GM12878 (cell line): ENCODE measurements at regions not wholly inside any gene's neighbourhood (a gene's known extent, or its start where the extent isn't known, plus 50 kb on each side); places are given as distances from the start of the nearest gene placed in this dataset.

Experiments used
- ATAC-seq: fragments of 200-7000 bp; cut with Tn5 transposase; 3 replicates; pipeline ENCODE4 v1.9.1; 2020; ENCODE audit warnings: mild to moderate bottlenecking, moderate library complexity
- BruUV-seq: library from RNA; stranded (reverse); fragments of 400-500 nt; replicated peaks from 2 replicates; lab custom pipeline; 2021; lab: Mats Ljungman, UMichigan
- CTCF ChIA-PET: fragments of 300-600 bp; sonication (Branson Sonifier 250); formaldehyde crosslinking; extraction: SDS; loops from one replicate; lab custom pipeline; 2021; ENCODE audit warnings: inconsistent platforms; lab: Yijun Ruan, JAX
- POLR2A ChIA-PET: fragments of 350-600 bp; formaldehyde crosslinking; extraction: SDS; loops from one replicate; lab custom pipeline; 2021; ENCODE audit warnings: inconsistent platforms; lab: Charles Lee
- RAD21 ChIA-PET: fragments of 300-600 bp; sonication (Branson Sonifier 250); formaldehyde crosslinking; loops from one replicate; lab custom pipeline; 2023; ENCODE audit warnings: antibody characterized with exemption; ENCODE audit not compliant: unreplicated experiment; lab: Charles Lee
- SMC1A ChIA-PET: fragments of 300-600 bp; sonication (Branson Sonifier 250); formaldehyde crosslinking; loops from one replicate; lab custom pipeline; 2023; ENCODE audit not compliant: unreplicated experiment, uncharacterized antibody; lab: Charles Lee
- DNase-seq: peaks from one replicate; pipeline ENCODE4 v3.0.0-alpha.2; 2011; ENCODE audit warnings: low read depth, low spot score
- FAIRE-seq: peaks from 3 replicates; lab custom pipeline; 2011; peaks lifted over from hg19 to GRCh38; lab: Jason Lieb, UNC
- H2AFZ ChIP-seq: 2 replicates; pipeline ENCODE4 v1.6.0; 2011; ENCODE audit warnings: low read depth, low read length, control low read depth; ENCODE audit not compliant: control insufficient read depth
- H3K27ac ChIP-seq: 2 replicates; pipeline ENCODE4 v1.5.1; 2011; ENCODE audit warnings: control low read depth; ENCODE audit not compliant: control insufficient read depth, insufficient read depth
- H3K27me3 ChIP-seq, 2 experiments: replicated peaks in 1 of 2; 2 replicates each; pipeline versions ENCODE4 v1.6.0 to v1.6.1; 2011; ENCODE audit warnings: low read length in 1 of 2; ENCODE audit not compliant: control insufficient read depth in 2 of 2, insufficient read depth in 2 of 2
- H3K36me3 ChIP-seq, 2 experiments: 2 replicates each; pipeline ENCODE4 v1.5.1; 2011; ENCODE audit warnings: low read length in 1 of 2; ENCODE audit not compliant: control insufficient read depth in 2 of 2, insufficient read depth in 2 of 2
- H3K4me1 ChIP-seq: 2 replicates; pipeline ENCODE4 v1.6.1; 2011; ENCODE audit warnings: mild to moderate bottlenecking, low read length, moderate library complexity, mixed read lengths; ENCODE audit not compliant: control insufficient read depth, insufficient read depth
- H3K4me2 ChIP-seq: 2 replicates; pipeline ENCODE4 v1.6.0; 2011; ENCODE audit warnings: control low read depth; ENCODE audit not compliant: control insufficient read depth, insufficient read depth
- H3K4me3 ChIP-seq: fragments of 200-600 bp; sonication (generic); 2 replicates; pipeline ENCODE4 v1.5.1; 2016
- H3K79me2 ChIP-seq: 2 replicates; pipeline ENCODE4 v1.6.0; 2011; ENCODE audit warnings: low read length; ENCODE audit not compliant: control insufficient read depth, insufficient read depth
- H3K9ac ChIP-seq: 2 replicates; pipeline ENCODE4 v1.8.0; 2011; ENCODE audit warnings: low read length, control low read depth, mixed read lengths; ENCODE audit not compliant: control insufficient read depth, insufficient read depth
- H3K9me3 ChIP-seq: replicated peaks from 3 replicates; pipeline ENCODE4 v1.5.1; 2011; ENCODE audit warnings: mild to moderate bottlenecking, low read length; ENCODE audit not compliant: control insufficient read depth, insufficient read depth
- H4K20me1 ChIP-seq: 2 replicates; pipeline ENCODE4 v1.6.0; 2011; ENCODE audit not compliant: control insufficient read depth, insufficient read depth
- ATF2 ChIP-seq: IDR thresholded peaks from 2 replicates; pipeline ENCODE4 v1.6.1; 2012; ENCODE audit warnings: low read length, inconsistent platforms
- CEBPB ChIP-seq, 2 experiments: fragments of 150-350 bp in 1 of 2; IDR thresholded peaks; 2 replicates each; pipeline ENCODE4 v1.6.1; 2012 to 2014; ENCODE audit warnings: low read depth in 2 of 2, low read length in 2 of 2, borderline replicate concordance in 1 of 2, inconsistent platforms in 1 of 2
- CTCF ChIP-seq, 3 experiments: IDR thresholded peaks in 2 of 3; conservative IDR thresholded peaks in 1 of 3; 2 replicates each; pipeline ENCODE4 v1.5.1; 2011; ENCODE audit warnings: low read depth in 3 of 3, low read length in 3 of 3, mild to moderate bottlenecking in 3 of 3, control low read depth in 2 of 3, moderate library complexity in 2 of 3, inconsistent platforms in 1 of 3, mixed read lengths in 1 of 3; ENCODE audit not compliant: control insufficient read depth in 2 of 3, insufficient read depth in 1 of 3; ENCODE audit errors: extremely low read depth in 1 of 3
- MEF2B ChIP-seq: fragments of 450-650 bp; IDR thresholded peaks from 2 replicates; pipeline ENCODE4 v1.6.1; 2018; ENCODE audit warnings: mild to moderate bottlenecking, moderate library complexity; ENCODE audit not compliant: partially characterized antibody, poor library complexity, severe bottlenecking
- SPI1 ChIP-seq: IDR thresholded peaks from 2 replicates; pipeline ENCODE4 v1.6.1; 2011; ENCODE audit warnings: low read depth, mild to moderate bottlenecking, low read length, moderate library complexity, borderline replicate concordance; ENCODE audit not compliant: insufficient read depth
- WGBS: methylation state at CpG from one replicate; pipeline ENCODE4 v1.1.6; 2016; ENCODE audit warnings: low lambda C conversion rate; ENCODE audit not compliant: insufficient replicate concordance, insufficient coverage; ENCODE audit errors: missing lambda C conversion rate; 5-methylcytosine and 5-hydroxymethylcytosine counted together
- in situ Hi-C: fragments of 300-500 bp; cut with MboI; formaldehyde crosslinking; loops from 9 replicates; pipeline ENCODE4 v1.14.3; 2018; ENCODE audit warnings: mixed read lengths
- intact Hi-C: fragments of 100-400 bp; cut with micrococcal nuclease; formaldehyde crosslinking; loops from one replicate; pipeline ENCODE4 v1.14.2; 2022; ENCODE audit not compliant: unreplicated experiment

- TF ChIP-seq CTCF (IDR thresholded peaks at IDR 0.05 in 2 of 3, conservative IDR thresholded peaks at IDR 0.05 in 1 of 3; ENCODE audit: control insufficient read depth in 2 of 3, extremely low read depth in 1 of 3, insufficient read depth in 1 of 3, low read depth in 3 of 3, low read length in 3 of 3) (no peak), CEBPB (IDR thresholded peaks at IDR 0.05; ENCODE audit: borderline replicate concordance in 1 of 2, low read depth in 2 of 2, low read length in 2 of 2) (no peak)
Observed at GRCh38 chr10:30724296-30724695, 94.7 kb upstream of the LYZL2 start (continued).

GRCh38 chr10:30722956-30723620, 93.5 kb upstream of the LYZL2 start:
- WGBS: 33% methylated on average over 10 of the region's 10 CpGs
- intact Hi-C loops: loop anchor here (10.0 kb wide), 1 partner anchor 772 kb away; no protein-coding TSS in a partner anchor
- no peaks in the 10 kb centered on the region for H3K9me3 ChIP-seq
- H3K4me2 ChIP-seq: no peak overlapping the region
- no peak for FAIRE-seq
- CTCF ChIA-PET: interaction anchor here (0.8 to 4.8 kb wide), 5 partner anchors 15 to 1087 kb away, joined by 3 to 49 read pairs (median 4); no protein-coding TSS in a partner anchor
- DNase-seq: no peak
- RAD21 ChIA-PET: interaction anchor here (0.7 to 2.6 kb wide), 7 partner anchors 14 to 1683 kb away, joined by 3 to 18 read pairs (median 4); no protein-coding TSS in a partner anchor
- H3K36me3 ChIP-seq: no peaks in the 10 kb centered on the region
- POLR2A ChIA-PET: interaction anchor here (1.1 kb wide), 1 partner anchor 42 kb away, joined by 3 read pairs; no protein-coding TSS in a partner anchor
- no peaks in the 10 kb centered on the region for H3K79me2 ChIP-seq
- TF ChIP-seq ATF2 (no peak), SPI1 (peak; percentile 92), MEF2B (no peak)
- no peak overlapping the region for H3K9ac ChIP-seq
- no peak overlapping the region for H3K4me3 ChIP-seq
- SMC1A ChIA-PET: interaction anchor here (0.9 to 5.1 kb wide), 6 partner anchors 14 to 132 kb away, joined by 3 to 35 read pairs (median 4); no protein-coding TSS in a partner anchor
- ATAC-seq: no peak
- no peaks in the 10 kb centered on the region for H3K27me3 ChIP-seq
- no TSS peak for BruUV-seq
- H3K27ac ChIP-seq: no peak overlapping the region
- no peaks in the 10 kb centered on the region for H4K20me1 ChIP-seq
- H2AFZ ChIP-seq: no peak overlapping the region
- in situ Hi-C loops: no loop called here
- H3K4me1 ChIP-seq: peaks cover 6% of the 10 kb centered on the region
